HG02678 (cell line): ENCODE measurements at regions not wholly inside any gene's neighbourhood (a gene's known extent, or its start where the extent isn't known, plus 50 kb on each side); places are given as distances from the start of the nearest gene placed in this dataset.
"Not testable (repeated sequence)": the region's sequence is repeated elsewhere in the genome, so short reads cannot be mapped to it uniquely, and the experiment has no call there.

Source experiments
- ATAC-seq: cut with Tn5 transposase; IDR thresholded peaks from one replicate; pipeline ENCODE4 v1.9.1; 2021; ENCODE audit warnings: mild to moderate bottlenecking, moderate library complexity; ENCODE audit not compliant: unreplicated experiment

- ATAC-seq, result no peak
Observed at GRCh38 chr16:85273293-85273692, 161.0 kb upstream of the CIBAR2 start.

GRCh38 chr16:85274501-85274900 lies 162.2 kb upstream of the CIBAR2 start:
- ATAC-seq, result no peak

GRCh38 chr16:85274924-85275323 lies 162.7 kb upstream of the CIBAR2 start:
- no peak for ATAC-seq

GRCh38 chr16:85275533-85276249 lies 163.4 kb upstream of the CIBAR2 start:
- ATAC-seq, result peak; percentile 51

- no peak for ATAC-seq
Observed at GRCh38 chr16:85276258-85276657, 164.0 kb upstream of the CIBAR2 start.

GRCh38 chr16:85276721-85277120 lies 164.4 kb upstream of the CIBAR2 start:
- ATAC-seq, result no peak

- no peak for ATAC-seq
Observed at GRCh38 chr16:85278839-85279238, 166.6 kb upstream of the CIBAR2 start.

- no peak for ATAC-seq
Observed at GRCh38 chr16:85279402-85279801, 167.1 kb upstream of the CIBAR2 start.

- ATAC-seq, result no peak
Observed at GRCh38 chr16:85279825-85280545, 167.7 kb upstream of the CIBAR2 start.

GRCh38 chr16:85281181-85281580 lies 168.9 kb upstream of the CIBAR2 start:
- ATAC-seq, result no peak

- no peak for ATAC-seq
Observed at GRCh38 chr16:85282842-85283241, 170.6 kb upstream of the CIBAR2 start.

GRCh38 chr16:85283305-85284050 lies 171.2 kb upstream of the CIBAR2 start:
- ATAC-seq, result no peak

GRCh38 chr16:85284141-85284817 lies 172.0 kb upstream of the CIBAR2 start:
- no peak for ATAC-seq

- ATAC-seq, result no peak
Observed at GRCh38 chr16:85285681-85286065, 173.4 kb upstream of the CIBAR2 start.

- ATAC-seq, result no peak
Observed at GRCh38 chr16:85286066-85286831, 174.0 kb upstream of the CIBAR2 start.

- no peak for ATAC-seq
Observed at GRCh38 chr16:85286951-85287814, 174.9 kb upstream of the CIBAR2 start.

- ATAC-seq, result not testable (repeated sequence)
Observed at GRCh38 chr16:85287815-85288109, 175.5 kb upstream of the CIBAR2 start.

GRCh38 chr16:85288341-85288868 lies 176.1 kb upstream of the CIBAR2 start:
- ATAC-seq, result no peak

- no peak for ATAC-seq
Observed at GRCh38 chr16:85288869-85289660, 176.8 kb upstream of the CIBAR2 start.
